Pulmonary artery endothelial cell (primary cell): ENCODE measurements at regions not wholly inside any gene's neighbourhood (a gene's known extent, or its start where the extent isn't known, plus 50 kb on each side); places are given as distances from the start of the nearest gene placed in this dataset.
"Not testable (repeated sequence)": the region's sequence is repeated elsewhere in the genome, so short reads cannot be mapped to it uniquely, and the experiment has no call there.

Source experiments
- DNase-seq: peaks from one replicate; pipeline ENCODE4 v3.0.0-alpha.2; 2011; ENCODE audit warnings: low read depth, low spot score

GRCh38 chr3:194249323-194250097, 101.6 kb downstream of the CPN2 start:
- no peak for DNase-seq

- DNase-seq: no peak
Observed at GRCh38 chr3:194250098-194251002, 100.8 kb downstream of the CPN2 start.

- no peak for DNase-seq
Observed at GRCh38 chr3:194251007-194251406, 100.1 kb downstream of the CPN2 start.

- no peak for DNase-seq
Observed at GRCh38 chr3:194251461-194251860, 99.7 kb downstream of the CPN2 start.

- DNase-seq: no peak
Observed at GRCh38 chr3:194251891-194252560, 99.1 kb downstream of the CPN2 start.

GRCh38 chr3:194253270-194253669, 97.9 kb downstream of the CPN2 start:
- no peak for DNase-seq

- DNase-seq: no peak
Observed at GRCh38 chr3:194254040-194254439, 97.1 kb downstream of the CPN2 start.

- peak; percentile 81 for DNase-seq
Observed at GRCh38 chr3:194255252-194256039, 95.7 kb downstream of the CPN2 start.

- DNase-seq: no peak
Observed at GRCh38 chr3:194256040-194256945, 94.8 kb downstream of the CPN2 start.

GRCh38 chr3:194257151-194257621, 93.9 kb downstream of the CPN2 start:
- DNase-seq: no peak

GRCh38 chr3:194257916-194258668, 93.0 kb downstream of the CPN2 start:
- no peak for DNase-seq

- no peak for DNase-seq
Observed at GRCh38 chr3:194259982-194260766, 91.0 kb downstream of the CPN2 start.

- no peak for DNase-seq
Observed at GRCh38 chr3:194261581-194262063, 89.5 kb downstream of the CPN2 start.

- no peak for DNase-seq
Observed at GRCh38 chr3:194262176-194262924, 88.8 kb downstream of the CPN2 start.

GRCh38 chr3:194262925-194263305, 88.2 kb downstream of the CPN2 start:
- DNase-seq: no peak

- DNase-seq: not testable (repeated sequence)
Observed at GRCh38 chr3:194264631-194265504, 86.3 kb downstream of the CPN2 start.

- peak; percentile 96 for DNase-seq
Observed at GRCh38 chr3:194265505-194265892, 85.6 kb downstream of the CPN2 start.
